Gastroesophageal sphincter (tissue), 4 donors: ENCODE measurements at regions not wholly inside any gene's neighbourhood (a gene's known extent, or its start where the extent isn't known, plus 50 kb on each side); places are given as distances from the start of the nearest gene placed in this dataset.
A peak's percentile ranks its signal among the peaks of the same experiment; 100 is the strongest.

Experiments used
- ATAC-seq: fragments of 150-250 bp; one replicate; pipeline ENCODE4 v1.9.1; 2016; ENCODE audit warnings: mild to moderate bottlenecking, moderate library complexity
- H3K27ac ChIP-seq, 4 donors: fragments of 200-600 bp; sonication (generic) in 3 of 4; 1 replicate in 3 of 4; 2 replicates in 1 of 4; pipeline ENCODE4 v1.5.1; 2016 to 2019
- H3K27me3 ChIP-seq: fragments of 200-600 bp; sonication (generic); one replicate; pipeline ENCODE4 v1.5.1; 2019
- H3K36me3 ChIP-seq, 2 donors: fragments of 200-600 bp; sonication (generic); one replicate each; pipeline ENCODE4 v1.5.1; 2019; ENCODE audit warnings: control low read depth in 1 of 2
- H3K4me1 ChIP-seq, 3 donors: fragments of 200-600 bp; sonication (generic); 1 replicate in 2 of 3; 2 replicates in 1 of 3; pipeline ENCODE4 v1.5.1; 2016 to 2019; ENCODE audit warnings: control low read depth in 2 of 3
- H3K4me3 ChIP-seq, 2 donors: fragments of 200-600 bp; sonication (generic); one replicate each; pipeline ENCODE4 v1.5.1; 2019; ENCODE audit warnings: mild to moderate bottlenecking in 1 of 2, moderate library complexity in 1 of 2
- H3K9me3 ChIP-seq, 3 donors: fragments of 200-600 bp; sonication (generic); one replicate each; pipeline ENCODE4 v1.5.1; 2017 to 2019; ENCODE audit warnings: control low read depth in 2 of 3
- EP300 ChIP-seq: sonication (generic); formaldehyde crosslinking; IDR thresholded peaks from one replicate; pipeline ENCODE4 v1.6.1; 2017; ENCODE audit warnings: antibody characterized with exemption, mild to moderate bottlenecking
- POLR2A ChIP-seq, 2 donors: fragments of 450-650 bp; IDR thresholded peaks; one replicate each; pipeline ENCODE4 v1.6.1; 2017; ENCODE audit warnings: antibody characterized with exemption in 2 of 2, mild to moderate bottlenecking in 2 of 2, moderate library complexity in 1 of 2
- POLR2AphosphoS5 ChIP-seq: sonication (generic); formaldehyde crosslinking; IDR thresholded peaks from one replicate; pipeline ENCODE4 v1.6.1; 2017; ENCODE audit warnings: antibody characterized with exemption
- WGBS, 2 donors: methylation state at CpG; one replicate each; pipeline ENCODE4 v1.1.5; 2018; ENCODE audit warnings: low coverage in 1 of 2; 5-methylcytosine and 5-hydroxymethylcytosine counted together
- TF ChIP-seq, protein P1 (sequence below), 4 experiments: fragments of 200-600 bp in 2 of 4; fragments of 450-650 bp in 2 of 4; sonication (generic) in 1 of 4; IDR thresholded peaks; one replicate each; pipeline ENCODE4 v1.5.1; 2017 to 2019; ENCODE audit warnings: antibody characterized with exemption in 4 of 4, mild to moderate bottlenecking in 2 of 4, moderate library complexity in 2 of 4

DNA sequence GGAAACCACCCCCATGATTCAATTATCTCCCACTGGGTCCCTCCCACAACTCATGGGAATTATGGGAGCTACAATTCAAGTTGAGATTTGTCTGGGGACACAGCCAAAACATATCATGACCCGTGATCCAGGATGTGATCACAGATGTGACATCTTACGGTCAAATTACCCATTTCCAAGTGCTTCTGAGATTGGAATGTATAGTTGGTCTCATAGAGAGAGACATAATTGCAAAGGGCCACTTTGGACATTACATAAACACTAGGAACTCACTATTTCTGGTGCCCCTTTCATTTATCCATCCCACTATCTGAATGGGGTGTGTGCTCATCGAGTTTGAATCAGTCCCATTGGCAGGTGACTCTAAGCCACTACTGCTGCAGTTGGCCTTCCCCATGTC is 204.5 kb downstream of the PHLDA1 start:
- Histone ChIP-seq H3K27ac (no peak overlapping the region), H3K4me1 (no peaks in the 10 kb centered on the region), H3K9me3 (no peaks in the 10 kb centered on the region), H3K36me3 (no peaks in the 10 kb centered on the region), H3K27me3 (no peaks in the 10 kb centered on the region), H3K4me3 (no peak overlapping the region)
- WGBS, 2 donors, result 90 to 97% methylated on average over 2 to 3 of the region's 3 CpGs
- ATAC-seq, result no peak
- TF ChIP-seq, protein P1, sequence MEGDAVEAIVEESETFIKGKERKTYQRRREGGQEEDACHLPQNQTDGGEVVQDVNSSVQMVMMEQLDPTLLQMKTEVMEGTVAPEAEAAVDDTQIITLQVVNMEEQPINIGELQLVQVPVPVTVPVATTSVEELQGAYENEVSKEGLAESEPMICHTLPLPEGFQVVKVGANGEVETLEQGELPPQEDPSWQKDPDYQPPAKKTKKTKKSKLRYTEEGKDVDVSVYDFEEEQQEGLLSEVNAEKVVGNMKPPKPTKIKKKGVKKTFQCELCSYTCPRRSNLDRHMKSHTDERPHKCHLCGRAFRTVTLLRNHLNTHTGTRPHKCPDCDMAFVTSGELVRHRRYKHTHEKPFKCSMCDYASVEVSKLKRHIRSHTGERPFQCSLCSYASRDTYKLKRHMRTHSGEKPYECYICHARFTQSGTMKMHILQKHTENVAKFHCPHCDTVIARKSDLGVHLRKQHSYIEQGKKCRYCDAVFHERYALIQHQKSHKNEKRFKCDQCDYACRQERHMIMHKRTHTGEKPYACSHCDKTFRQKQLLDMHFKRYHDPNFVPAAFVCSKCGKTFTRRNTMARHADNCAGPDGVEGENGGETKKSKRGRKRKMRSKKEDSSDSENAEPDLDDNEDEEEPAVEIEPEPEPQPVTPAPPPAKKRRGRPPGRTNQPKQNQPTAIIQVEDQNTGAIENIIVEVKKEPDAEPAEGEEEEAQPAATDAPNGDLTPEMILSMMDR (IDR thresholded peaks at IDR 0.05), result no peak
- no peak for TF ChIP-seq POLR2A (IDR thresholded peaks at IDR 0.05)
- TF ChIP-seq POLR2AphosphoS5, result no peak
- no peak for TF ChIP-seq EP300

- ATAC-seq, result no peak
- H3K4me3 ChIP-seq, result no peak overlapping the region
- H3K36me3 ChIP-seq, result no peaks in the 10 kb centered on the region
- peaks cover 0 to 6% (median 0%) of the 10 kb centered on the region in 3 donors for H3K4me1 ChIP-seq
- TF ChIP-seq EP300, result no peak
- no peak for TF ChIP-seq POLR2A (IDR thresholded peaks at IDR 0.05)
- TF ChIP-seq, protein P1 (IDR thresholded peaks at IDR 0.05), result no peak
- no peak for TF ChIP-seq POLR2AphosphoS5
- H3K9me3 ChIP-seq, result no peaks in the 10 kb centered on the region
- H3K27me3 ChIP-seq, result no peaks in the 10 kb centered on the region
- H3K27ac ChIP-seq, result no peak overlapping the region
- WGBS, 2 donors, result 67 to 91% methylated on average over 3 to 4 of the region's 4 CpGs
These were observed 205.9 kb downstream of the PHLDA1 start for GRCh38 chr12:75825686-75826085.

GRCh38 chr12:75823475-75823874 is 208.1 kb downstream of the PHLDA1 start:
- H3K27me3 ChIP-seq, result no peaks in the 10 kb centered on the region
- TF ChIP-seq, protein P1 (IDR thresholded peaks at IDR 0.05), result no peak
- TF ChIP-seq POLR2A (IDR thresholded peaks at IDR 0.05), result no peak
- TF ChIP-seq EP300, result no peak
- H3K27ac ChIP-seq, result no peak overlapping the region
- 100% methylated on average over 1 of the region's 1 CpG for WGBS, 2 donors
- peaks cover 0 to 11% (median 0%) of the 10 kb centered on the region in 3 donors for H3K4me1 ChIP-seq
- H3K36me3 ChIP-seq, result no peaks in the 10 kb centered on the region
- ATAC-seq, result no peak
- no peak overlapping the region for H3K4me3 ChIP-seq
- H3K9me3 ChIP-seq, result no peaks in the 10 kb centered on the region

DNA sequence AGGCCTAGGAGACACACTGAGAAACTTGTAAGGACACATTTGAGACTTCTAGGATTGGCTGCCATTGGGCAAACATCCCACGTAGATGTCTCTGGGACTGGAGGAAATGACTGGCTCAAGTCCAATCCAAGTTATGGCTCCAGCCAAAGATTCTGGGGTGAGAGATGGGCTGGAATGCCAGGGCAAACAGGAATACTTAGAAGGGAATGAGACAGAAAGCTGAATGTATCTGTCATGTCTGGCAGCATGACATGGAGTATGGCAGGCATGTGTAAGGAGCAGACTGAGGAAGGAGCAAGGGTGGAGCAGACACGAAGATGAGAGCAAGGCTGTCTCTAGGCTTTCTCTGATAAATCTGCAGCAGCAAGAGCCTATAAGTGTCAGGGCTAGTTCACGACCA is 209.2 kb downstream of the PHLDA1 start:
- H3K9me3 ChIP-seq, result no peaks in the 10 kb centered on the region
- WGBS, 2 donors, result 72 to 86% methylated on average over 2 to 3 of the region's 3 CpGs
- peaks cover 0 to 11% (median 0%) of the 10 kb centered on the region in 3 donors for H3K4me1 ChIP-seq
- TF ChIP-seq POLR2A (IDR thresholded peaks at IDR 0.05) (no peak), EP300 (no peak), POLR2AphosphoS5 (no peak)
- TF ChIP-seq, protein P1 (IDR thresholded peaks at IDR 0.05), result no peak
- H3K27ac ChIP-seq, result no peak overlapping the region
- no peaks in the 10 kb centered on the region for H3K27me3 ChIP-seq
- H3K36me3 ChIP-seq, result no peaks in the 10 kb centered on the region
- no peak overlapping the region for H3K4me3 ChIP-seq
- ATAC-seq, result no peak

GRCh38 chr12:75820848-75821578 is 210.6 kb downstream of the PHLDA1 start:
- peak; percentile 86 for ATAC-seq
- peak; percentile 59 for TF ChIP-seq POLR2AphosphoS5
- TF ChIP-seq, protein P1 (IDR thresholded peaks at IDR 0.05), result peak in 3 of 4 experiments; percentile 24 to 29 (median 26)
- no peak for TF ChIP-seq EP300
- TF ChIP-seq POLR2A (IDR thresholded peaks at IDR 0.05), result no peak
- Histone ChIP-seq H3K4me3 (peak overlapping the region in 1 of 2 donors; percentile 19), H3K36me3 (no peaks in the 10 kb centered on the region), H3K9me3 (no peaks in the 10 kb centered on the region), H3K27ac (peak overlapping the region; percentile 56 to 73 (median 58)), H3K27me3 (no peaks in the 10 kb centered on the region), H3K4me1 (peaks cover 0 to 14% (median under 1%) of the 10 kb centered on the region in 3 donors)
- 28 to 47% methylated on average over 7 to 10 of the region's 10 CpGs for WGBS, 2 donors
